Endothelial cell (in vitro differentiated cells): ENCODE measurements at regions not wholly inside any gene's neighbourhood (a gene's known extent, or its start where the extent isn't known, plus 50 kb on each side); places are given as distances from the start of the nearest gene placed in this dataset.

Experiments used
- DNase-seq: peaks from one replicate; pipeline ENCODE4 v3.0.0; 2021; ENCODE audit warnings: low spot score
- H3K27ac Mint-ChIP-seq: one replicate; pipeline ENCODE4 v1.8.0; 2021; ENCODE audit warnings: mixed read lengths, inconsistent platforms; ENCODE audit not compliant: unreplicated experiment
- H3K27me3 Mint-ChIP-seq: one replicate; pipeline ENCODE4 v1.8.0; 2021; ENCODE audit warnings: mild to moderate bottlenecking, moderate library complexity, mixed read lengths, inconsistent platforms; ENCODE audit not compliant: unreplicated experiment
- H3K36me3 Mint-ChIP-seq: one replicate; pipeline ENCODE4 v1.8.0; 2021; ENCODE audit warnings: mild to moderate bottlenecking, low read depth, mixed read lengths, inconsistent platforms; ENCODE audit not compliant: unreplicated experiment
- H3K4me1 Mint-ChIP-seq: one replicate; pipeline ENCODE4 v1.8.0; 2021; ENCODE audit warnings: mild to moderate bottlenecking, mixed read lengths, inconsistent platforms; ENCODE audit not compliant: unreplicated experiment
- H3K4me3 Mint-ChIP-seq: one replicate; pipeline ENCODE4 v1.8.0; 2021; ENCODE audit warnings: mild to moderate bottlenecking, mixed read lengths, inconsistent platforms; ENCODE audit not compliant: unreplicated experiment
- H3K9me3 Mint-ChIP-seq: one replicate; pipeline ENCODE4 v1.8.0; 2021; ENCODE audit warnings: mixed read lengths, inconsistent platforms; ENCODE audit not compliant: unreplicated experiment
- TF ChIP-seq, protein P1 (sequence below): fragments of 200-600 bp; sonication (generic); IDR thresholded peaks from one replicate; pipeline ENCODE4 v1.5.0; 2021; ENCODE audit warnings: antibody characterized with exemption; ENCODE audit not compliant: unreplicated experiment

DNA sequence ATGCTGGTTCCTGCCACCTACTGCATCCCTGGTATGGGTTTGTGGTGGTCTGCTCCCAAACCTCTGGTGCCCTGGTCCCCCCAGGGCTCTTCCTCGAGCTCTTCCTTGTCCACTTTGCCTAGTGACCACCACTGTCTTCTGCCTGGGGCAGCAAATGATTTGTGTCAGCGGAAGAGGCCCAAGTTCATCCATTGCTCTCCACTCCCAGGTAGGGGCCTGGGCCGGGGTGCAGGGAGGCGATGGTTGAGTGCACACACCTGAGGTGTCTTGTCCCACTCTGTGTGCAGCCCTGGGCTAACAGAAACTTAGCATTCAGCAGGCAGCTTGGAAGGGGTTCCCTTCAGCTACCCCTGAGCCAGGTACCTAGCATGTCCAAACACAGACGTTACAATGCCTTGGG is 75.6 kb upstream of the SOX3 start:
- Mint-ChIP-seq H3K4me3 (no peak overlapping the region), H3K27me3 (no peaks in the 10 kb centered on the region), H3K36me3 (no peaks in the 10 kb centered on the region), H3K27ac (no peak overlapping the region), H3K9me3 (no peaks in the 10 kb centered on the region), H3K4me1 (no peaks in the 10 kb centered on the region)
- TF ChIP-seq, protein P1, sequence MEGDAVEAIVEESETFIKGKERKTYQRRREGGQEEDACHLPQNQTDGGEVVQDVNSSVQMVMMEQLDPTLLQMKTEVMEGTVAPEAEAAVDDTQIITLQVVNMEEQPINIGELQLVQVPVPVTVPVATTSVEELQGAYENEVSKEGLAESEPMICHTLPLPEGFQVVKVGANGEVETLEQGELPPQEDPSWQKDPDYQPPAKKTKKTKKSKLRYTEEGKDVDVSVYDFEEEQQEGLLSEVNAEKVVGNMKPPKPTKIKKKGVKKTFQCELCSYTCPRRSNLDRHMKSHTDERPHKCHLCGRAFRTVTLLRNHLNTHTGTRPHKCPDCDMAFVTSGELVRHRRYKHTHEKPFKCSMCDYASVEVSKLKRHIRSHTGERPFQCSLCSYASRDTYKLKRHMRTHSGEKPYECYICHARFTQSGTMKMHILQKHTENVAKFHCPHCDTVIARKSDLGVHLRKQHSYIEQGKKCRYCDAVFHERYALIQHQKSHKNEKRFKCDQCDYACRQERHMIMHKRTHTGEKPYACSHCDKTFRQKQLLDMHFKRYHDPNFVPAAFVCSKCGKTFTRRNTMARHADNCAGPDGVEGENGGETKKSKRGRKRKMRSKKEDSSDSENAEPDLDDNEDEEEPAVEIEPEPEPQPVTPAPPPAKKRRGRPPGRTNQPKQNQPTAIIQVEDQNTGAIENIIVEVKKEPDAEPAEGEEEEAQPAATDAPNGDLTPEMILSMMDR = no peak
- DNase-seq = no peak

DNA sequence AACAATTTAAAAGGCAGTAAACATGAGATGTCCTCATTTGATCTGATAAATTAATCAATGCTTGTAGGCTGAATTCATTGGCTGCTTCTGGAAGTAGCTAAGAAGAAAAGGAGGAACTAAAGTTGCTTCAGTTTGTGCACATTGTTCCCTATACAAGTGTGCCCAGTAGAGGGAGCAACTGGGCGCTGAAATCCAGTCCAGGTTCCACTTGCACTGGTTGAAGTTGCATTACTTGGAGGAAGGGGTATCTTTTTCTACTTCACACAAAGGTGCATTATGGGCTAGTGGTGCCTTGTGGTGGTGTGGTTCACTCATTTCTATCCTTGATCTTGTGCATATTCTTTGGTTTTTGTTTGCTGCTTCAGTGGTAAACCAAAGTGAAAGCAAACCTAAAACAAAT is 67.9 kb upstream of the SOX3 start:
- Mint-ChIP-seq H3K36me3 (no peaks in the 10 kb centered on the region), H3K27ac (no peak overlapping the region), H3K4me1 (no peaks in the 10 kb centered on the region), H3K27me3 (no peaks in the 10 kb centered on the region), H3K4me3 (no peak overlapping the region), H3K9me3 (no peaks in the 10 kb centered on the region)
- DNase-seq = peak; percentile 52
- TF ChIP-seq, protein P1 = peak; percentile 20

DNA sequence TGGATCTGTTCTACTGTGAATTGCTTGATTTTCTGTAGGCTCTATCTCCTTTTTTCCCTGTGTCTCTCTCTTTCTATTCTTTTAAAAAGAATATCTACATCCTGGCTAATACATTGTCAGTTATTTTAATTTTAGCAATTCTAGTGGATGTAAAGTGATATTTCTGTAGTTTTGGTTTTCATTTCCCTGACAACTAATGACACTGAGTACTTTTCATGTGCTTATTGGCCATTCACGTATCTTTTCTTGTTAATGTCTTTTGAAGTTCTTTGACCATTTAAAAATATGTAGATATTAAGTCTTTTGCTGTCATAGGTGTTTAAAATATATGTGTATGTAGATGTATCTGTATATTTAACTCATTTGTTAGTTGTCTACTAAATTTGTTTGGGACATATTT is 59.0 kb upstream of the SOX3 start:
- Mint-ChIP-seq H3K4me1 (no peaks in the 10 kb centered on the region), H3K27ac (no peak overlapping the region), H3K36me3 (no peaks in the 10 kb centered on the region), H3K27me3 (no peaks in the 10 kb centered on the region), H3K9me3 (no peaks in the 10 kb centered on the region), H3K4me3 (no peak overlapping the region)
- DNase-seq = no peak
- TF ChIP-seq, protein P1 = no peak
